ENCODE measurements at regions not wholly inside any gene's neighbourhood (a gene's known extent, or its start where the extent isn't known, plus 50 kb on each side); places are given as distances from the start of the nearest gene placed in this dataset.
"Not testable (repeated sequence)": the region's sequence is repeated elsewhere in the genome, so short reads cannot be mapped to it uniquely, and the experiment has no call there.

GRCh38 chr5:174953871-174954270, 229.5 kb downstream of the MSX2 start:
- DNase-seq = no peak

GRCh38 chr5:174951151-174951780, 226.9 kb downstream of the MSX2 start:
- DNase-seq = peak; percentile 87

- no peak for DNase-seq
These were observed 223.2 kb downstream of the MSX2 start for GRCh38 chr5:174947548-174947947.

GRCh38 chr5:174945853-174946252, 221.5 kb downstream of the MSX2 start:
- DNase-seq = peak; percentile 91

GRCh38 chr5:174943785-174944184, 219.4 kb downstream of the MSX2 start:
- no peak for DNase-seq

GRCh38 chr5:174943002-174943401, 218.6 kb downstream of the MSX2 start:
- DNase-seq = not testable (repeated sequence)

GRCh38 chr5:174937201-174938123, 213.1 kb downstream of the MSX2 start:
- DNase-seq = no peak

GRCh38 chr5:174935854-174936474, 211.6 kb downstream of the MSX2 start:
- peak; percentile 66 for DNase-seq

- not testable (repeated sequence) for DNase-seq
These were observed 206.7 kb downstream of the MSX2 start for GRCh38 chr5:174931033-174931432.

- DNase-seq = no peak
These were observed 201.2 kb downstream of the MSX2 start for GRCh38 chr5:174925586-174925985.

- DNase-seq = no peak
These were observed 198.6 kb downstream of the MSX2 start for GRCh38 chr5:174922955-174923354.

GRCh38 chr5:174920906-174921550, 196.6 kb downstream of the MSX2 start:
- no peak for DNase-seq

- no peak for DNase-seq
These were observed 195.0 kb downstream of the MSX2 start for GRCh38 chr5:174919351-174919750.

- no peak for DNase-seq
These were observed 194.3 kb downstream of the MSX2 start for GRCh38 chr5:174918655-174919054.

GRCh38 chr5:174917976-174918554, 193.7 kb downstream of the MSX2 start:
- no peak for DNase-seq

GRCh38 chr5:174917435-174917834, 193.1 kb downstream of the MSX2 start:
- not testable (repeated sequence) for DNase-seq

GRCh38 chr5:174916924-174917323, 192.5 kb downstream of the MSX2 start:
- DNase-seq = not testable (repeated sequence)

- DNase-seq = no peak
These were observed 191.8 kb downstream of the MSX2 start for GRCh38 chr5:174916227-174916626.

- DNase-seq = no peak
These were observed 186.7 kb downstream of the MSX2 start for GRCh38 chr5:174911118-174911517.

- DNase-seq = peak; percentile 72
These were observed 185.9 kb downstream of the MSX2 start for GRCh38 chr5:174910245-174910737.

- DNase-seq = no peak
These were observed 178.9 kb downstream of the MSX2 start for GRCh38 chr5:174903172-174903732.

GRCh38 chr5:174901336-174901735, 177.0 kb downstream of the MSX2 start:
- DNase-seq = no peak

All from NCI-H345 (cell line).